ENCODE measurements at regions not wholly inside any gene's neighbourhood (a gene's known extent, or its start where the extent isn't known, plus 50 kb on each side); places are given as distances from the start of the nearest gene placed in this dataset.

DNA sequence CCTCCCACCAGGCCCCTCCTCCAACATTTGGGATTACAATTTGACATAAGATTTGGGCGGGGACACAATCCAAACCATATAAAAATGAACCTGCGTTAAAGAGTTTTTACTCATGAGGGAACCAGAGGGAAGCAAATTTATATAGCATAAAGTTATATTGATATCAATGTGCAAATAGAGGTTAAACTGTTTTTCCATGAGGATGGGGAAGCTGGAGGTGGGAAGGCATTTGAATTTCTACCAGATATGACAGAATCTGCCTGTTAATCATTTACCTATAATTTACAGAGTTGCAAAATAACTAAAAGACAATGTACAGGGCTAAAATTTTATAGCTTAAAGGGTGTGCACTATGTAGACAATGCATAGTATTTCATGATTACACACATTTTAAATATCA lies 322.0 kb upstream of the FKBP1C start:
- DNase-seq (ENCODE audit: low read depth), result no peak
- no peak for TF ChIP-seq CTCF (conservative IDR thresholded peaks at IDR 0.05; ENCODE audit: low read depth, low read length)
- H3K4me3 ChIP-seq (ENCODE audit: low read length), result no peak overlapping the region

GRCh38 chr6:62891065-62891647 lies 320.1 kb upstream of the FKBP1C start:
- H3K4me3 ChIP-seq (ENCODE audit: low read length), result no peak overlapping the region
- no peak for DNase-seq (ENCODE audit: low read depth)
- peak; percentile 41 for TF ChIP-seq CTCF (conservative IDR thresholded peaks at IDR 0.05; ENCODE audit: low read depth, low read length)

GRCh38 chr6:62894114-62894513 lies 317.2 kb upstream of the FKBP1C start:
- no peak for DNase-seq (ENCODE audit: low read depth)
- H3K4me3 ChIP-seq (ENCODE audit: low read length), result no peak overlapping the region
- TF ChIP-seq CTCF (conservative IDR thresholded peaks at IDR 0.05; ENCODE audit: low read depth, low read length), result no peak

DNA sequence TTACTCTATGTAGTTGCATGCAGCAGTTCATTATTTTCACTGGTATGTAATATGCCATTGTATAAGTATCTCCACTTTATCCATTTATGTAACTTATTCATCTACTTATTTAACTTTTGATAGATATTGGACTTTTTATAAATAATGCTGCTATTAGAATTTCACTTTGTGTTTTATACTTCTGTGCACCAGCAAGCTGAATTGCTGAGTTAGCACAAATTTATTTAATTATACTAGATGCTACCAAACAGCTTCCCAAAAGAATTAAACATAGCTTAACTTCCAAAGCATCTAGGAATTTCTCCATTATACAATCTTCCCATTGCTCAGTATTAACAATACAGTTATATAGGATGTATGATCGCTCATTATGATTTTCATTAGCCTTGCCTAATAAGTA lies 308.0 kb upstream of the FKBP1C start:
- DNase-seq (ENCODE audit: low read depth), result no peak
- no peak overlapping the region for H3K4me3 ChIP-seq (ENCODE audit: low read length)
- no peak for TF ChIP-seq CTCF (conservative IDR thresholded peaks at IDR 0.05; ENCODE audit: low read depth, low read length)

DNA sequence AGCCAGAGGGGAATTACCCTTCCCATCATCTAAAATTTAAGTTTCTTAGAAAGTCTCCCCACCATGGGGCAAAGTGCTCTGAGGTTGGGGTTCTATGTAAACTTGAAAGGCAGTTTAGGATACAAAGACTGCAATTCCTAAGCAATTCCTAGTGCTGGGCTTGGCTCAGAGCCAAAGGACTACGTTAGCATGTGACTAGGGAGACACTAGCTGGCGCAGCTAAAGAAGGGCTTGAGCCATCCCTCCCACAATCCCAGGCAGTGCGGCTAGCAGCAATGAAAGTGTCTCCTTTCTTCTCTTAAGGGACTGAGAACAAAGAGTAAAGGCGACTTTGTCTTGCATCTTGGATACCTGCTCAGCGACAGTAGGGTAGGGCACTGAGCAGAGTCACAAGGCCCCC lies 306.6 kb upstream of the FKBP1C start:
- no peak overlapping the region for H3K4me3 ChIP-seq (ENCODE audit: low read length)
- TF ChIP-seq CTCF (conservative IDR thresholded peaks at IDR 0.05; ENCODE audit: low read depth, low read length), result no peak
- DNase-seq (ENCODE audit: low read depth), result no peak

- no peak for DNase-seq (ENCODE audit: low read depth)
- no peak for TF ChIP-seq CTCF (conservative IDR thresholded peaks at IDR 0.05; ENCODE audit: low read depth, low read length)
- no peak overlapping the region for H3K4me3 ChIP-seq (ENCODE audit: low read length)
Observed at GRCh38 chr6:62914530-62914929, 296.7 kb upstream of the FKBP1C start.

DNA sequence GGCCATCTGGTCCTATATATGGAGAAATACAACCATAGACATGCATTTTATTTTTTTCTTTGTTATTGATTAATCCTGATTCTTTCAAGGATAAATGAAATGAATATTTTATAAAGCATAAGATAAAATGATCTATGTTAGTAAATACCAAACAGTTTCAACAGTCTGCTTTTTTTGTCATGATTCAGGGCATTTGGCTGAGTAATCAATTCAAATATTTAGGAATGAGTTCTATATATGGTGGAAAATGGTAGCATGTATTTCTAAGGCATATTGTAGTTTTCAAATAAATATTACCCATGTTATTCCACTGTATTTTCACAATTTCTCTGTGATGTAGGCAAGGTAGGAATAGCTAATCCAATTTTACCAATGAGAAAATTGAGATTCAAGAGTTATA lies 287.5 kb upstream of the FKBP1C start:
- no peak for DNase-seq (ENCODE audit: low read depth)
- H3K4me3 ChIP-seq (ENCODE audit: low read length), result no peak overlapping the region
- TF ChIP-seq CTCF (conservative IDR thresholded peaks at IDR 0.05; ENCODE audit: low read depth, low read length), result no peak

All from retinal pigment epithelial cell (primary cell).